GM21390 (cell line): ENCODE measurements at regions not wholly inside any gene's neighbourhood (a gene's known extent, or its start where the extent isn't known, plus 50 kb on each side); places are given as distances from the start of the nearest gene placed in this dataset.

Experiments used
- ATAC-seq: cut with Tn5 transposase; IDR thresholded peaks from one replicate; pipeline ENCODE4 v1.9.1; 2021; ENCODE audit not compliant: unreplicated experiment

- no peak for ATAC-seq
Measured at GRCh38 chr4:54933579-54933978, 191.8 kb downstream of the KDR start.

GRCh38 chr4:54930226-54930625, 195.2 kb downstream of the KDR start:
- ATAC-seq, result no peak

- ATAC-seq, result no peak
Measured at GRCh38 chr4:54929459-54929858, 195.9 kb downstream of the KDR start.

- ATAC-seq, result no peak
Measured at GRCh38 chr4:54924891-54925290, 200.5 kb downstream of the KDR start.

GRCh38 chr4:54915276-54915675, 210.1 kb downstream of the KDR start:
- ATAC-seq, result no peak

- no peak for ATAC-seq
Measured at GRCh38 chr4:54914781-54915180, 210.6 kb downstream of the KDR start.

GRCh38 chr4:54913751-54914526, 211.5 kb downstream of the KDR start:
- no peak for ATAC-seq

- ATAC-seq, result no peak
Measured at GRCh38 chr4:54912155-54912554, 213.2 kb downstream of the KDR start.

GRCh38 chr4:54909961-54910360, 215.4 kb downstream of the KDR start:
- ATAC-seq, result no peak

- no peak for ATAC-seq
Measured at GRCh38 chr4:54908763-54909162, 216.6 kb downstream of the KDR start.

- no peak for ATAC-seq
Measured at GRCh38 chr4:54904953-54905352, 220.4 kb downstream of the KDR start.

GRCh38 chr4:54902976-54903375, 222.4 kb downstream of the KDR start:
- ATAC-seq, result no peak

GRCh38 chr4:54902271-54902670, 223.1 kb downstream of the KDR start:
- no peak for ATAC-seq

- no peak for ATAC-seq
Measured at GRCh38 chr4:54901202-54901601, 224.2 kb downstream of the KDR start.

GRCh38 chr4:54898656-54899340, 226.6 kb downstream of the KDR start:
- ATAC-seq, result no peak

- ATAC-seq, result no peak
Measured at GRCh38 chr4:54898056-54898562, 227.3 kb downstream of the KDR start.

- no peak for ATAC-seq
Measured at GRCh38 chr4:54897590-54897989, 227.8 kb downstream of the KDR start.

- no peak for ATAC-seq
Measured at GRCh38 chr4:54882616-54883015, 224.9 kb downstream of the KIT start.

GRCh38 chr4:54879576-54879975, 221.8 kb downstream of the KIT start:
- no peak for ATAC-seq

- ATAC-seq, result no peak
Measured at GRCh38 chr4:54877006-54877405, 219.2 kb downstream of the KIT start.

GRCh38 chr4:54872261-54872660, 214.5 kb downstream of the KIT start:
- no peak for ATAC-seq

GRCh38 chr4:54863571-54864255, 206.0 kb downstream of the KIT start:
- ATAC-seq, result no peak
